H54 (cell line): ENCODE measurements at regions not wholly inside any gene's neighbourhood (a gene's known extent, or its start where the extent isn't known, plus 50 kb on each side); places are given as distances from the start of the nearest gene placed in this dataset.

Experiments used
- DNase-seq: peaks from one replicate; pipeline ENCODE4 v3.0.0; 2011; ENCODE audit warnings: low spot score, mixed read lengths; ENCODE audit not compliant: insufficient read length
- FAIRE-seq: peaks from 3 replicates; lab custom pipeline; 2011; peaks lifted over from hg19 to GRCh38; lab: Jason Lieb, UNC
- POLR2A ChIP-seq: IDR thresholded peaks from 2 replicates; pipeline ENCODE4 v1.6.1; 2011; ENCODE audit warnings: low read depth, mild to moderate bottlenecking, low read length

DNA sequence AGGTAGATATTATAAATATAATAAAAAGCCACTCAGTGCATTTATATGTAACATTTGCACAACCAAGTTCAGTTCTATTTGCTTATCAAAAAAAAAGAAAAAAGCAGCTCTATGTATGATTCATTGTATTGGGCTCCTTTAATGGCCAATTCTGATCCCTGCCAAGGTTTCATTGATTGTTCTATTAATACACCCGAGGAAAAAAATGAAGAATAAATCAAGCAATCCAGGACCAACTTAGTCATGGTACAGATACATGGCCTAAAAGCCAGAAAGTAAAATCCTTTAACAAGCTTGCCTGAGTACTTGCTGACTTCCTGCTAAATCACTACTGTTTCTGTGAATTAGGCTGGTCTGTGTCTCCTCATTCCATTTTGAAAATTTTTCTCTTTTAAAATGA, 77.6 kb upstream of the PCDH7 start:
- FAIRE-seq (no peak), DNase-seq (no peak)

DNA sequence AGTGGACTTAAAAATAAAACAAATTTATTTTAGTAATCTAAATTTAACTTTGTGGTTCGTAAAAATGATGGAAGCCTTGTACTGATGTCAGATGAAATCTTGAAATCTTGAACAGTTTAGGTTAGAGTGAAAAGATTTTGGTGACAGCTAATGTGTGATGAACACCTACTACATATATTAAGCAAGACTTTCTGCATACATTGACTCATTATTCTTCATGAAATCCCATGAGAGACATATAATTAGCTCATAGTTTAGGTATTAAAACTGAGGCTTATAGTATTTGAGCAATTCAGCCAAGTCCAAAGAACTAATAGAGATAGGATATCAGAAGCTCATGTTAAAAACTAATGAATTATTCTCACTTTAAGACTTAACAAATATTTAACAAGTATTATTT, 66.9 kb upstream of the PCDH7 start:
- FAIRE-seq (no peak), DNase-seq (no peak)
- TF ChIP-seq POLR2A = no peak

More for the DNA sequence above, 77.6 kb upstream of the PCDH7 start:
- TF ChIP-seq POLR2A = no peak

GRCh38 chr4:30656828-30657227, 63.3 kb upstream of the PCDH7 start:
- TF ChIP-seq POLR2A = no peak
- no peak for FAIRE-seq
- DNase-seq = no peak

GRCh38 chr4:30667919-30668318, 52.2 kb upstream of the PCDH7 start:
- DNase-seq (no peak), FAIRE-seq (no peak)
- no peak for TF ChIP-seq POLR2A

DNA sequence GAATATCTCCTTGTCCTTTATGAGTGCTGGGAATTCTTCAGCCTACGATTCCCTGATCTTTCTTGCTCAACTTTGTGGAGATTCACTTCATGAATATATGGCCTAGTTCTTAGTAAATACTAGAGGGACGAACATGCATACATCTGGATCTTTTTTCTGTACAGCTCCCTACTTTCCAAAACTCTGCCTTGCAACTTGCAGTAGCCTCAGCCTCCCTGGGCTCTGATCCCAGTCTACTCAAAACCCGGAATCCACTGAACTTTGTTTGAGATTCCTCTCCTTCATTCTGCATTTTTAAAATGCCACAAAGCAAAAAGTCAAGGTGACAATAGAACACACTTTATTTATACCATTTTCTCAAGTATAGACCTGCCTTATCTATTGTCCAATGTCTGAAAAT, 50.0 kb upstream of the PCDH7 start:
- no peak for FAIRE-seq

More for the DNA sequence above, 50.0 kb upstream of the PCDH7 start:
- no peak for DNase-seq
- no peak for TF ChIP-seq POLR2A
